ENCODE measurements at regions not wholly inside any gene's neighbourhood (a gene's known extent, or its start where the extent isn't known, plus 50 kb on each side); places are given as distances from the start of the nearest gene placed in this dataset.

- no peak for DNase-seq
- no peaks in the 10 kb centered on the region; the same call in 1 of the 2 replicates for H3K36me3 Mint-ChIP-seq (ENCODE audit: low read depth)
- H3K4me1 Mint-ChIP-seq (ENCODE audit: low read depth) = peaks cover 45% of the 10 kb centered on the region
- H3K27me3 Mint-ChIP-seq (ENCODE audit: insufficient read depth) = no peaks in the 10 kb centered on the region
- H3K4me3 Mint-ChIP-seq = no peak overlapping the region
- TF ChIP-seq, protein P1, sequence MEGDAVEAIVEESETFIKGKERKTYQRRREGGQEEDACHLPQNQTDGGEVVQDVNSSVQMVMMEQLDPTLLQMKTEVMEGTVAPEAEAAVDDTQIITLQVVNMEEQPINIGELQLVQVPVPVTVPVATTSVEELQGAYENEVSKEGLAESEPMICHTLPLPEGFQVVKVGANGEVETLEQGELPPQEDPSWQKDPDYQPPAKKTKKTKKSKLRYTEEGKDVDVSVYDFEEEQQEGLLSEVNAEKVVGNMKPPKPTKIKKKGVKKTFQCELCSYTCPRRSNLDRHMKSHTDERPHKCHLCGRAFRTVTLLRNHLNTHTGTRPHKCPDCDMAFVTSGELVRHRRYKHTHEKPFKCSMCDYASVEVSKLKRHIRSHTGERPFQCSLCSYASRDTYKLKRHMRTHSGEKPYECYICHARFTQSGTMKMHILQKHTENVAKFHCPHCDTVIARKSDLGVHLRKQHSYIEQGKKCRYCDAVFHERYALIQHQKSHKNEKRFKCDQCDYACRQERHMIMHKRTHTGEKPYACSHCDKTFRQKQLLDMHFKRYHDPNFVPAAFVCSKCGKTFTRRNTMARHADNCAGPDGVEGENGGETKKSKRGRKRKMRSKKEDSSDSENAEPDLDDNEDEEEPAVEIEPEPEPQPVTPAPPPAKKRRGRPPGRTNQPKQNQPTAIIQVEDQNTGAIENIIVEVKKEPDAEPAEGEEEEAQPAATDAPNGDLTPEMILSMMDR (IDR thresholded peaks at IDR 0.05) = no peak
- H3K9me3 Mint-ChIP-seq = no peaks in the 10 kb centered on the region
- H3K27ac Mint-ChIP-seq = peak overlapping the region; percentile 11; the same call in 1 of the 2 replicates
Observed at GRCh38 chr14:73795466-73795865, 56.2 kb upstream of the PTGR2 start.

- Mint-ChIP-seq H3K9me3 (no peaks in the 10 kb centered on the region), H3K27ac (peak overlapping the region; percentile 83), H3K4me3 (no peak overlapping the region), H3K27me3 (ENCODE audit: insufficient read depth) (peaks cover 2% of the 10 kb centered on the region; the same call in 1 of the 2 replicates), H3K36me3 (ENCODE audit: low read depth) (no peaks in the 10 kb centered on the region; the same call in 1 of the 2 replicates), H3K4me1 (ENCODE audit: low read depth) (peaks cover 59% of the 10 kb centered on the region)
- TF ChIP-seq, protein P1 (IDR thresholded peaks at IDR 0.05) = no peak
- DNase-seq = no peak
Observed at GRCh38 chr14:73794146-73794545, 57.5 kb upstream of the PTGR2 start.

- Mint-ChIP-seq H3K27me3 (ENCODE audit: insufficient read depth) (peaks cover 5% of the 10 kb centered on the region), H3K36me3 (ENCODE audit: low read depth) (no peaks in the 10 kb centered on the region; the same call in 1 of the 2 replicates), H3K4me3 (no peak overlapping the region), H3K4me1 (ENCODE audit: low read depth) (peaks cover 72% of the 10 kb centered on the region), H3K9me3 (no peaks in the 10 kb centered on the region), H3K27ac (no peak overlapping the region)
- TF ChIP-seq, protein P1 (IDR thresholded peaks at IDR 0.05) = no peak
- no peak for DNase-seq
Observed at GRCh38 chr14:73792481-73792880, 59.1 kb upstream of the PTGR2 start.

DNA sequence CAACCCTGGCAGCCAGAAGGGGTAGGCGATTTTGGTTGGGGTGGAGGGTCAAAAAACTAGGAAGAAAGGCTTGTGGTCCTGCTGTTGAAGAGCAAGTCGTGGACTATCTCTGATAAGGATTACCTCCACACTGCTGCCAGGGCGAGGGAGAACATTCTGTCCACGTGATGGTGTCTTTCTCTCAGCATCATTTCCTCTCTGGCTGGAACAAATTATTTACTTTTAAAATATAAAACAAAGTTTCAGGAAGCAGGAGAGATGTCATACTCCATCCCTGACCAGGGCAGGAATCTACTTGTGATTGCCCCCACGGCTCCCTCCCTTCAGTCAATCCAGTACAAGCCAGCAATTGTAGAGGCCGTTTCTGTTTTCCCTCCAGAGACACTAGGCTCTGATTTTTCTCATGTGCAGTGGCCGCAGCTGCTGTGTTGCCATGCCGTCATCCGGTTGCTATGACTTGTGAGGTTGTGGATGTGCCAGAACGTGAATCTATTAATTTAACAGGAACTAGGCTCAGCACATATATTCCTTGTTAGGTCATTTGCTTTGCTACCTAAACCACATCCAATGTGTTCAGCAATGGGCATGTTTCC is 61.5 kb upstream of the PTGR2 start:
- Mint-ChIP-seq H3K27me3 (ENCODE audit: insufficient read depth) (peaks cover 7% of the 10 kb centered on the region), H3K4me3 (peak overlapping the region; percentile 80), H3K27ac (peak overlapping the region; percentile 100), H3K9me3 (no peaks in the 10 kb centered on the region), H3K4me1 (ENCODE audit: low read depth) (peaks cover 63% of the 10 kb centered on the region), H3K36me3 (ENCODE audit: low read depth) (no peaks in the 10 kb centered on the region; the same call in 1 of the 2 replicates)
- peak; percentile 96 for DNase-seq
- TF ChIP-seq, protein P1 (IDR thresholded peaks at IDR 0.05) = no peak

GRCh38 chr14:73788701-73789551 is 62.7 kb upstream of the PTGR2 start:
- Mint-ChIP-seq H3K4me1 (ENCODE audit: low read depth) (peaks cover 63% of the 10 kb centered on the region), H3K27me3 (ENCODE audit: insufficient read depth) (peaks cover 7% of the 10 kb centered on the region), H3K4me3 (peak overlapping the region; percentile 95), H3K36me3 (ENCODE audit: low read depth) (no peaks in the 10 kb centered on the region; the same call in 1 of the 2 replicates), H3K9me3 (no peaks in the 10 kb centered on the region), H3K27ac (peak overlapping the region; percentile 100)
- DNase-seq = no peak
- TF ChIP-seq, protein P1 (IDR thresholded peaks at IDR 0.05) = no peak
